Sciatic nerve (tissue), 2 donors: ENCODE measurements at regions not wholly inside any gene's neighbourhood (a gene's known extent, or its start where the extent isn't known, plus 50 kb on each side); places are given as distances from the start of the nearest gene placed in this dataset.

Experiments
- ATAC-seq: fragments of 200-7000 bp; cut with Tn5 transposase; one replicate; pipeline ENCODE4 v1.9.1; 2020; ENCODE audit warnings: mild to moderate bottlenecking, moderate library complexity
- DNase-seq: peaks from one replicate; pipeline ENCODE4 v3.0.0-alpha.2; 2020; ENCODE audit warnings: low spot score
- intact Hi-C: fragments of 100-400 bp; cut with DNase I; formaldehyde crosslinking; loops from one replicate; pipeline ENCODE4 v1.14.2; 2022
- donor health status: DM: no; HTN: no; CAD: no.
- donor health status: DM: no; HTN: no; CAD: no.

- intact Hi-C loops, result no loop called here
- DNase-seq (no peak), ATAC-seq (no peak)
These were observed 66.8 kb downstream of the ARL6IP4 start for GRCh38 chr12:123047289-123047688.

GRCh38 chr12:123046431-123046830 is 66.0 kb downstream of the ARL6IP4 start:
- DNase-seq (no peak), ATAC-seq (no peak)
- intact Hi-C loops, result no loop called here

GRCh38 chr12:123045678-123046077 is 65.2 kb downstream of the ARL6IP4 start:
- DNase-seq (no peak), ATAC-seq (no peak)
- intact Hi-C loops, result no loop called here

- no peak for ATAC-seq
- no peak for DNase-seq
These were observed 63.9 kb downstream of the ARL6IP4 start for GRCh38 chr12:123044351-123044750.

GRCh38 chr12:123043536-123044001 is 63.1 kb downstream of the ARL6IP4 start:
- ATAC-seq, result peak; percentile 91
- peak; percentile 83 for DNase-seq
- intact Hi-C loops, result no loop called here

More at GRCh38 chr12:123044351-123044750, 63.9 kb downstream of the ARL6IP4 start:
- intact Hi-C loops, result no loop called here

GRCh38 chr12:123042833-123043232 is 62.4 kb downstream of the ARL6IP4 start:
- ATAC-seq (peak; percentile 5), DNase-seq (no peak)
- intact Hi-C loops, result no loop called here

GRCh38 chr12:123041811-123042655 is 61.6 kb downstream of the ARL6IP4 start:
- intact Hi-C loops, result no loop called here
- no peak for DNase-seq
- peak; percentile 46 for ATAC-seq

- DNase-seq (no peak), ATAC-seq (no peak)
- intact Hi-C loops, result no loop called here
These were observed 60.6 kb downstream of the ARL6IP4 start for GRCh38 chr12:123041042-123041531.

- intact Hi-C loops, result no loop called here
- no peak for ATAC-seq
- no peak for DNase-seq
These were observed 59.6 kb downstream of the ARL6IP4 start for GRCh38 chr12:123040106-123040505.

GRCh38 chr12:123038966-123039365 is 58.5 kb downstream of the ARL6IP4 start:
- DNase-seq (no peak), ATAC-seq (no peak)
- intact Hi-C loops, result no loop called here

- ATAC-seq (no peak), DNase-seq (no peak)
- intact Hi-C loops, result no loop called here
These were observed 58.0 kb downstream of the ARL6IP4 start for GRCh38 chr12:123038486-123038885.

- intact Hi-C loops, result no loop called here
- DNase-seq (no peak), ATAC-seq (no peak)
These were observed 57.3 kb downstream of the ARL6IP4 start for GRCh38 chr12:123037791-123038190.

- intact Hi-C loops, result no loop called here
- no peak for ATAC-seq
- no peak for DNase-seq
These were observed 56.2 kb downstream of the ARL6IP4 start for GRCh38 chr12:123036466-123037285.

GRCh38 chr12:123035841-123036240 is 55.4 kb downstream of the ARL6IP4 start:
- ATAC-seq, result no peak
- no peak for DNase-seq
- intact Hi-C loops, result no loop called here

- ATAC-seq (peak; percentile 61), DNase-seq (no peak)
- intact Hi-C loops, result no loop called here
These were observed 54.4 kb downstream of the ARL6IP4 start for GRCh38 chr12:123034865-123035264.

GRCh38 chr12:123034022-123034541 is 53.6 kb downstream of the ARL6IP4 start:
- intact Hi-C loops, result no loop called here
- no peak for DNase-seq
- no peak for ATAC-seq

- ATAC-seq (no peak), DNase-seq (no peak)
- intact Hi-C loops, result no loop called here
These were observed 53.0 kb downstream of the ARL6IP4 start for GRCh38 chr12:123033392-123034021.

- intact Hi-C loops, result no loop called here
These were observed 52.4 kb downstream of the ARL6IP4 start for GRCh38 chr12:123032736-123033391.

More at GRCh38 chr12:123032736-123033391, 52.4 kb downstream of the ARL6IP4 start:
- DNase-seq, result no peak
- no peak for ATAC-seq
